NCI-H2081 treated with DMSO at 0.1 percent for 48 hours (cell line): ENCODE measurements at regions not wholly inside any gene's neighbourhood (a gene's known extent, or its start where the extent isn't known, plus 50 kb on each side); places are given as distances from the start of the nearest gene placed in this dataset.
"Not testable (repeated sequence)": the region's sequence is repeated elsewhere in the genome, so short reads cannot be mapped to it uniquely, and the experiment has no call there.

Source experiments
- DNase-seq: peaks from one replicate; lab custom pipeline; 2025; lab: John Stamatoyannopoulos, UW

- no peak for DNase-seq
Observed at GRCh38 chrX:46366381-46367207, 178.6 kb downstream of the ZNF674 start.

- DNase-seq = no peak
Observed at GRCh38 chrX:46354481-46354880, 190.7 kb downstream of the ZNF674 start.

GRCh38 chrX:46341767-46342322 lies 203.4 kb downstream of the ZNF674 start:
- DNase-seq = no peak

- DNase-seq = no peak
Observed at GRCh38 chrX:46340696-46341095, 204.5 kb downstream of the ZNF674 start.

- no peak for DNase-seq
Observed at GRCh38 chrX:46333550-46333949, 211.7 kb downstream of the ZNF674 start.

- no peak for DNase-seq
Observed at GRCh38 chrX:46330981-46331380, 214.2 kb downstream of the ZNF674 start.

- no peak for DNase-seq
Observed at GRCh38 chrX:46330513-46330912, 214.7 kb downstream of the ZNF674 start.

- DNase-seq = no peak
Observed at GRCh38 chrX:46328133-46328532, 217.1 kb downstream of the ZNF674 start.

GRCh38 chrX:46327566-46328115 lies 217.6 kb downstream of the ZNF674 start:
- no peak for DNase-seq

GRCh38 chrX:46326161-46326560 lies 219.1 kb downstream of the ZNF674 start:
- no peak for DNase-seq

- DNase-seq = no peak
Observed at GRCh38 chrX:46325312-46325877, 219.8 kb downstream of the ZNF674 start.

GRCh38 chrX:46324166-46324565 lies 221.1 kb downstream of the ZNF674 start:
- no peak for DNase-seq

GRCh38 chrX:46322929-46323328 lies 222.3 kb downstream of the ZNF674 start:
- DNase-seq = not testable (repeated sequence)

GRCh38 chrX:46321676-46322075 lies 223.5 kb downstream of the ZNF674 start:
- DNase-seq = no peak

GRCh38 chrX:46319750-46320149 lies 225.5 kb downstream of the ZNF674 start:
- no peak for DNase-seq

GRCh38 chrX:46318551-46318950 lies 226.7 kb downstream of the ZNF674 start:
- no peak for DNase-seq

- no peak for DNase-seq
Observed at GRCh38 chrX:46317163-46317562, 228.1 kb downstream of the ZNF674 start.

- DNase-seq = no peak
Observed at GRCh38 chrX:46311581-46312120, 233.6 kb downstream of the ZNF674 start.

- no peak for DNase-seq
Observed at GRCh38 chrX:46310815-46311497, 234.3 kb downstream of the ZNF674 start.

- no peak for DNase-seq
Observed at GRCh38 chrX:46308110-46308509, 237.1 kb downstream of the ZNF674 start.

GRCh38 chrX:46306103-46306502 lies 239.1 kb downstream of the ZNF674 start:
- DNase-seq = no peak

GRCh38 chrX:46305431-46305830 lies 239.8 kb downstream of the ZNF674 start:
- no peak for DNase-seq
